ENCODE measurements at regions not wholly inside any gene's neighbourhood (a gene's known extent, or its start where the extent isn't known, plus 50 kb on each side); places are given as distances from the start of the nearest gene placed in this dataset.
"Not testable (repeated sequence)": the region's sequence is repeated elsewhere in the genome, so short reads cannot be mapped to it uniquely, and the experiment has no call there.

DNA sequence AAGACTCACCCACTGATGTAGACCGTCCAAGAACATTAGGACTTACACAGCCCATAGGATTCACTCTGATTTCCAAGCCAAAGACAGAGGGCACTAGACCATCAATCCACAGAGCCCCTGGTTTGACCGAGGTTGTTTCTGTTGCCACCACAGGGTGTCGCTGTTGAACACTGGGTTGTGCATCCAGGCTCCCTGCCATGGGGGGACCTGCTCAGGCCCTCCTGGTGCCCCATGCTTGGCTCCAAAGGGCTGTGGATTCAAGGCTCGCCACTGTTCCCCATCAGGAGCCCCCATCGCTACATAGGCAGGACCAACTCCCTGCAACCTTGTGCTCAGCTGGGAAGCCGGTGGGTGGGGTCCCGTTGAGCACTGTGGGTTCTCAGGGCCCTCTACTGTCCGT lies 128.0 kb upstream of the ANO1 start:
- DNase-seq (ENCODE audit: low read depth in 2 of 2): no peak

DNA sequence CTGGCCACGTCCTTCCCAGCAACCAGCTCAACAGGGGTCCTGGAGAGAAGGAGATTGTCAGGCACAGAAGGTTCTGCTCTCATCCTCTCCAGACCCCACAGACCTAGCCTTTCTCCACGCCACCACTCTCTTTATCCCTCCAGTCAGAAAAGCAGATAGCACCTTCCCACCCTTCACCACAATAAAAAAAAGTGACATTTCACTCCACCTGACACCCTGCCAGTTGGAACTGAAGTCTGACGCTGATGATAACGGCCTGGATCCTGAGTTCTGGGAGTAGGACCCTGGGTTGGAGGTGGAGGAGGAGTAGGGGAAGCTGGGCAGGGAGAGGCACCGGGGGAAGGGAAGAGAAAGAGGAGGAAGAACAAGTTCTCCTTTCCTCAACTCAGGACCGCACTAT lies 127.5 kb upstream of the ANO1 start:
- DNase-seq (ENCODE audit: low read depth in 2 of 2): no peak

DNA sequence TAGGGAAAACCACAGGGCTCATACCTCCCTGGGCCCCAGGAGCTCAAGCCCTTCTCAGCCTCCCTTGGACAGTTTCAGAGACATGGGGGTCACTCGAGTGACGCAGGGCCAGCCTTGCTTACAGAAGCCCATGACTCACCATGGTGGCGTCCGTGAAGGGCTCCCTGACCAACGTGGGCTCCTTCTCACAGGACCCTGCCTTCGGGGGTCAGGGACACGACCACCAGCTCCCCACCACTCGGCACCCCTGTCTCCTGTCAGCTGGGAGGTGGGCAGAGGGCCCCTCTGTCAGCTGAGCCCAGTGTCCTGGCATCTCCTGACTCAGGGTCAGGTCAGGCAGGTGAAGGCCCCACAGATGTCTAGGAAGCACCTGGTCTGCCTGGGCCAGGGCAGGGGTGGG lies 126.3 kb upstream of the ANO1 start:
- no peak for DNase-seq (ENCODE audit: low read depth in 2 of 2)

DNA sequence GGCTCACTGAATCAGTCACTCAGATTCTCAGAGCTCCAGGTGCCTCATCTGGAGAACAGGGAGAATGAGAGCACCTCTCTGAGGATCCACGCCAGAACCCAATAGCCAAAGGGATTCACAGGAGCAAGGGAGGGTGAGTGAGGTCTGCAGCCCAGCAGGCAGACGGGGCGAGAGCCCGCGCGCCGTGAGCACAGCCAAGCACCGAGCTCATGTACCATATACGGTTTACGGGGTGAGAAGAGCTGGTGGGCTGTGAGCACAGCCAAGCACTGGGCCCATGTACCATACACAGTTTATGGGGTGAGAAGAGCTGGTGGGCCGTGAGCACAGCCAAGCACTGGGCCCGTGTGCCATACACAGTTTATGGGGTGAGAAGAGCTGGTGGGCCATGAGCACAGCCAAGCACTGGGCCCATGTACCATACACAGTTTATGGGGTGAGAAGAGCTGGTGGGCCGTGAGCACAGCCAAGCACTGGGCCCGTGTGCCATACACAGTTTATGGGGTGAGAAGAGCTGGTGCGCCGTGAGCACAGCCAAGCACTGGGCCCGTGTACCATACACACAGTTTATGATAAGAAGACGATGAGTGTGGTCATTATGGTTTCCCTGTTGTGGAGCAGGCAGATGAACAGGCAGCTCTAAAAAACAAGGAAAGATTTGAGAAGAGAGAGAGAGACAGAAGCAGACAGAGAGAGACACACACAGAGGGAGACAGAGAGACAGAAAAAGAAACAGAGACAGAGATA lies 125.7 kb upstream of the ANO1 start:
- DNase-seq (ENCODE audit: low read depth in 2 of 2): not testable (repeated sequence)

DNA sequence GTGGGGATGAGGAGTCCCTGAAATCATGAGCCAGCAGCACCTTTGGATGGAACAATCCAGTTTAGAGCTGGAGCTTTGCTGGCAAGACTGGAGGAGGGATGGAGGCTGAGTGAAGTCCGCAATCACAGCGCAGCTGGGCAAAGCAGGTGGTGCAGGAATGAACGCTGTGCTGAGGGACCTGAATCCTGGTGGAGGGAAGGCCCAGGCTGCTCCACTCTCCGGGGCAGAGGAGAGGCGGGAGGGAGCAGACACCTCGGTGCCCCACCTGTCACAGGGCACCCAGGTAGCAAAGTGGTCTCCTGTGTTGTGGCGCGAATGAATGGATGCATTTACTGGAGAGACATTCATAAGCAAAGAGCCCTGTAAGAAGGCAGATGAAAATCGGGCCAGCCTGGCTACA lies 124.8 kb upstream of the ANO1 start:
- no peak for DNase-seq (ENCODE audit: low read depth in 2 of 2)

DNA sequence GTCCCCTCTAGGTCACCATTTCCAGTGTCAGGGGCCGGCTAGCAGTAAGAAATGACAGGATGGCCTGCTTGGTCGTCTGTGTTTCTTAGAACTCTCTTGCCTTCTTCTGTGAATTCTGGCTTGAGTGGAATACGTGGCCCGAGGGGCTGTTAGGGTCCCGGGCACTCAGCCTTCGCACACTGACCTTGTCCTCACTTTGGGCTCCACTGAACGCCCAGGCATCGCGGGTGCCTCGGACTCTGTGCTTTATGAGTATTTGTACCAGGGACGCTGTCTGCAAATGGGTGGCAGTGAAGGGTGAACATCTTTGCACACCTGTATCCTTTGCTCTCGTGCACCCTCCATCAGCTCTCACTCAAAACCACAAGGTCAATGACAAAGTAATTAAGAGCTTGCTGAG lies 123.4 kb upstream of the ANO1 start:
- DNase-seq (ENCODE audit: low read depth in 2 of 2): no peak

DNA sequence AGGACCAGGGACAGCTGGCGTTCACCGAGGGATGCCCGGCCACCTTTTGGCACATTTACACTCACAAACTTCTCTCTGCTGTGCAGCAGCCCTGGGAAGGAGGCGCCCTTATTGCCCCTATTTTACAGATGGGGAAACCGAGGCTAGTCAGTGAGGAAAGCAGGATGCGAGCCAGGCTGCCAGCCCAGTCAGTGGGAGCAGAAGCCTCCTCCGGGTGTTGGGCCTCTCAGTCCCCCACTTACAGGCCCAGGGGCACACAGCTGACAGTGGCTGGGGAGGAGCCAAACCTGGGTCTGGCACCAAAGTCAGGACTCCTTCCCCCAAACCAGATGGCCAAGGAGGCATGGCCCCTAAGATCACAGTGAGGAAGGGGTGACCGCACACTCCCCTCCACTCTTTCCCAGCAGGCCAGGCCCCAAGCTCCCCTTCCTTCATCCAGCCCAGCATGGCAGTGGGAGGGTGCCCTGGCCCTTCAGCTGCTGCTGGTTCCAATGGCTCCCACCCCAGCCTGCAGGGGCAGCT lies 121.4 kb upstream of the ANO1 start:
- DNase-seq (ENCODE audit: low read depth in 2 of 2): no peak

DNA sequence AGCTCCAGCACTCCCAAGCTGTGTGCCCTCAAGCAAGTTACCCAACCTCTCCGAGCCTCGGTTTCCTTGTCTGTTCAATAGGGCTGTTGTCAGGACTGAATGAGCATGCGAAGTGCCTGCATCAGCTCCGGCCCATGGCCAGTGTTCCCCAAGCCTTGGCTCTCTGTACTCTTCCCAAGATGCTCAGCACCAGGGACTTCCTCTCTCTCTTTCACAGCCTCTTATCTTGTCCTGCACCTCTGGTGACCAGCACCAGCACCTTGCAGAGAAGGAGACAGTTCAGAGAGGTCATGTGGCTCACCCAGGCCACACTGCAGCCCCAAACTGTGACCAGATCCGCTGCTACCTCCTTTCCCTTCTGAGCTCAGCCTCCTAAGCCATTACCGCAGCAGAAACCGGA lies 120.3 kb upstream of the ANO1 start:
- DNase-seq (ENCODE audit: low read depth in 2 of 2): no peak

DNA sequence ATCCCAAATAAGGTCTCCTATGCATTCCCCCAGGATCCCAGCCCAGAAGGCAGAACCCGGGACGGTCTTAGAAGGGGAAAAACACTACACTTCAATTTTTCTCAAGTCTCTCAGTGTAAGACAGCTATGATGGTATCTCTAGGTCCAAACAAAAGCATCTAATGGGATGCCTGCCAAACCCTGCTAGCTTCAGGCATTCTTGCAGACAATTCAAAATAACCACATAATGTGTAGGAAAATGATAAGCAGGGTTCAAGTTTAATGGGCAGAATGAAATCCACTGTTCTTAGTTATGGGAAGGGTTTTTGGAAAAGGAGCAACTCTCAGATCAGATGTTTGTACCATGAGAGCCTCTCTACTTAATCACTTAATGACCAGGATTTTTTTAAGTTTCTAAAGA lies 119.8 kb upstream of the ANO1 start:
- no peak for DNase-seq (ENCODE audit: low read depth in 2 of 2)

DNA sequence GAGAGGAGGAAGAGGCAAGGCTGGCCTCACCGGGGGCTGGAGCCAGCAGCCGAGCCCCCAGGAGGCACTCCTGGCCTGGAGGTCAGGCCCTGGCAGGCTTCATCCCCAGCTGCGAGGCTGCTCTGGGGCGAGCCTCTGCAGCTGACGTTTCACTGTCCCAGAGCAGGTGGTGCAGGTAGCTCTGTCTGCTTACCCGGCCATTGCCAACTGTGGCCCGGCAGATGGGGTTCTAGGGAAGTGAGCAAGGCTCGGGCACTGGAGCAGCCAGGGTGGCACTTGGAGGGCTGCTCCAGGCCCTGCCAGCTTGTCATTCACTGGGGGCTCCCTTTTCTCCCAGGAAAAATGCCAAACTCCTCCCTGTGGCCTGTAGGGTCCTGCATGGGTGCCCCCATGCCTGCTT lies 118.7 kb upstream of the ANO1 start:
- DNase-seq (ENCODE audit: low read depth in 2 of 2): no peak

DNA sequence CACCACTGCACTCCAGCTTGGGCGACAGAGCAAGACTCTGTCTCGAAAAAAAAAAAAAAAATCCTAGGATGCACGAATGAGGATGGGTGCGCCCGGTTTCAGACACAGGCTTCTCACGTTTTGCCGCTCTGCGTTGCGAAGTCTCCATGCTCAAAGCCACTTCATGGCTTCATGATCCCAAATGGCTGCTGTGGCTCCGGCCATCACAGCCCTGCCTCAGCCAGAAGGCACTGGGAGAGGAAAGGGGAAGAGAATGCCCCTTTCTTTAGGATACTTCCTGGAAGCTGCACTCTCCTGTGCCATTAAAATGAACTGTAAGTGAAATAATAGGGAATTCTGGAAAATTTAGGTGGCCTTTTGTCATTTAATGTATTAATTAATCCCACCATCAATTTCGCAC lies 116.4 kb upstream of the ANO1 start:
- no peak for DNase-seq (ENCODE audit: low read depth in 2 of 2)

DNA sequence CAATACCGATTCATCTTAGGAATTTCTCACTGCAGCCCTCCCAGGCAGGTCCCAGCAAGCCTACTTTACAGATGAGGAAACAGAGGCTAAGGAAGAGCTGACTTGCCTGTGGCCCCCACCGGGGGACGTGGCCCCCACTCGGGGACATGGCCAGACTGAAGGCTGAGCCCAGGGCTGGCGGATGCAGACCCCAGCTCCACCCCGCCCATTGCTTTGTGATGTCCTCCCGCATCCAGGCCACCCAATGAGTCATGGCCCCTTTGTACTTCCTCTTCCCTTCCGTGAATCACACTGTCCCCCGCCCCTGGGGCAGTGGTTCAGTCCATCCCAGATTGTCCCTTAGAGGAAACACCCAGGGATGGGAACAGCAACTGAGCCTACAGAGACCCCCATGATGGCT lies 116.0 kb upstream of the ANO1 start:
- no peak for DNase-seq (ENCODE audit: low read depth in 2 of 2)

DNA sequence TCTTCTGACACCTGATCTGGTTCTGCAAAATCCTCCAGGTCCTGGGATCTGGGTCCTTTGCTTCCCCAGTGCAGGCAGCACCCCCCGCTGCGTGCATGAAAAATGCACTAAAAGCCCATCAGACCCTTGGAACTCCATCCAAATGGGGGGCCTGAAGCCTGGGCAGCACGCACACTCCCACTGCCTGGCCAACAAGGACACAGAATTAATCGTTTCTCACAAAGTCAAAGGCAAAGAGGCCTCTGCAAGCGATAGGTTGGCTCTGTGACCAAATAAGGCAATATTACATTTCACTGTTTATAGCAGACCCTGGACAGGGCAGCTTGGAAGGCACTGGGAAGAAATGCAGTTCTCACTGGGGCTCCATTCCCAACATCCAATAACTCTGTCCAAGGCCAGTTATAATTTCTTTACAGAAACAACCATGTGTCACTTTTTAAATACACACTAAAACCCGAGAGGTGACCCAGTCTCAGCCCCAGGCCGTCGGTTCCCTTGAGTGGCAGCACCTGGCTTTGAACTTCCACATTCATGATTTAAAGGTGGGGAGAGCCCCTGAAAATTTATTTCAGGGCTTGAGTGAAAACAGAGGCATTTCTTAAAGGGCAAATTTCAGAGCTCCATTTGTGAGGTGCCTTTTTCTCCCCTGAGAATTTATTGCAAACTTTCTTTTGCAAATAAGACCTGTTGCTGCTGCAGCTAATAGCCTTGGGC lies 114.4 kb upstream of the ANO1 start:
- no peak for DNase-seq (ENCODE audit: low read depth in 2 of 2)

DNA sequence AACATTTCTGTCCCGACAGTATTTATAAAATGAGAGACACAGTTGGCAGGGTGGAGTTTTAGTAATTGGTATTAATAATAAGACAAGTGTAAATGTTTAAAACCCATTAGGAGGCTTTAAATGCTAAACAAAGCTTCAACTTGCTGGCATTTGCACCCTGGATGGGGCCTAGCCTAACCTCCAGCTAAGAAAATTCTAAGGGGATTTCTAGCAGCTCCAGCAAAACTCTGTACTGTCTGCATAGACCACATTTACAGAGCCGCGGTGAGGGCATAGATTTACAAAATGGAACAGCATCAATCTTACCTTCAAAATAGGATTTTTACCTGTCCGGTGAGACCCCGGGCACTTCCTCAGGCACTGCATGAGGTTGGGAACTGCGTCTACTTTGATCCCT lies 113.9 kb upstream of the ANO1 start:
- DNase-seq (ENCODE audit: low read depth in 2 of 2): no peak

DNA sequence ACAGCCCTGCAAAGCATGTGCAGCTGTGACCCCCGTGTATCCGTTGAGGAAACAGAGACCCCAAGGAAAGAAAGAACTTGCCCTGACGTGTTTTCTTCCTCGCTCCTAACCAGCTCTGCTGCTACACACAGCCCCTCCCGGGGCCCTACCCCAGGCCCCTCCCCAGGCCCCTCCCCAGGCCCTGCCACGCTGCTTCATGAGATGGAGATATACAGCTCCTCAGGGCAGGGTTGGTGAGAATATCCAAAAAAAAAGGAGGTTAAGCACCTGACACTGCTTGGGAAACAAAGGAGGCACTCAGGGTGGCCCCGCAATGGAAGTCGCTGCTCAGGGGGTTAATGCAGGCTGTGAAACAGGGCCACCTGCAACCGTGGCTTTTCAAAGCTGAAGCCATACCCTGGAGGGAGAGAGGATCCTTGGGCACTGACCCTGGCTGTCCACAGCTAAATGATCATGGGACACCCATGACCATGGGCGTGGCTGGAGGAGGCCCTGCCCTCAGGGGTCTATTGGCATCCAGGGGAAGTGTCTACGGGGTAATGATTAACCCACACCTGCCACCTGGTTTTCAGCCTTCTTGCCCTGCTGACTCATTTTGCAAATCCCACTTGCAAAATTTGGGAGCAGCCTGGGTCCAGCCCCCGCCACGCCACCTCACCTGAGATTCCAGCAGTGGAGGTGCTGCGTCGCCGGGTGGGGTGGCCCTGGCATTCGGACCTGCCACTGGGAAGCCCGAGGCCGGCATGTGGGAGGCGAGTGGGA lies 112.1 kb upstream of the ANO1 start:
- DNase-seq (ENCODE audit: low read depth in 2 of 2): no peak

DNA sequence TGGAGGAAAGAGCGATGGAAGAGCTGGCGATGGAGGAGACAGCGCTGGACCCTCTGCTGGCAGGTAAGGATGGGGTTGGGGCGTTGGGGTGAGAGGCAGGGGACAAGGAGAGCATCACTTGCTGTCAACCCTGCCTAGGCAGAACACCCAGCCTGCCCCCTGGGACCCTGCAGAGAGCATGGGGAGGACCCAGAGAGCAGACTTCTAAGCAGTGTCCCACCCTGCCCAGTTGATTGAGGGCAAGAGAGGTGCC lies 111.6 kb upstream of the ANO1 start:
- no peak for DNase-seq (ENCODE audit: low read depth in 2 of 2)

DNA sequence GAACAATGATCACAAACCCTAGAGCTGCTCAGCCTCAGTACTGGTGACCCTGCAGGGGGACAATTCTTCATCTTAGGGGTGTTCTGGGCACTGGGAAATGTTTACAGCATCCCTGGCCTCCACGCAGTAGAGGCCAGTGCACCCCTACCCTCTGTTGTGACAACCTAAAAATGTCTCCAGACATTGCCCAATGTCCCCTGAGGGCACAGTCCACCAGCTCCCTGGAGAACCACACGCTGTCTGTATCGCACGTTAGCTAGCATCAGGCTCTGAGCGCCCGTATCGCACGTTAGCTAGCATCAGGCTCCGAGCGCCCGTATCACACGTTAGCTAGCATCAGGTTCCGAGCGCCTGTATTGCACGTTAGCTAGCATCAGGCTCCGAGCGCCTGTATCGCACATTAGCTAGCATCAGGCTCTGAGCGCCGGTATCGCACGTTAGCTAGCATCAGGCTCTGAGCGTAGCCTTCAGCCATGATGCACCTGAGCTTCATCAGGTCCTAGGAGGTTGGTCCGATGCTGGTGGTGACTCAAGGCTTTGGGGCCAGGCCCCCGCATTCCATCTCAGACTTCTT lies 111.1 kb upstream of the ANO1 start:
- DNase-seq (ENCODE audit: low read depth in 2 of 2): no peak

DNA sequence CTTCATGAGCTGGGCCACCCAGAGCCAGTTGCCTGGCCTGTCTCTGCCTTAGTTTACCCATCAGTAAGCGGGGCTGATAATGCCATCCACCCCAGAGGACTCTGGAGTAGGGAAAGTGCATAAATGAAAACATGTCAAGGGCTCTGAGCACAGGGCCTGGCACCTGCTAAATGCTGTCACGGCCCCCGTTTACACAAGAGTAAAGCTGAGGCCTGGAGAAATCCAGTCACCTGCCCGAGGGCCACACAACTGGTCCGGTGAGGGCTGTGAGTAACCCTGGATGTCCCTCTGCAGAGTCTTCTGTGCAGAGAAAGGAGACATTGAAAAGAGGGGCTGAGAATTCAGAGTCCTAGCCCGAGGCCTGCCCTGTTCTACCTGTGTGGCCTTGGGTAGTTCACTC lies 110.6 kb upstream of the ANO1 start:
- no peak for DNase-seq (ENCODE audit: low read depth in 2 of 2)

DNA sequence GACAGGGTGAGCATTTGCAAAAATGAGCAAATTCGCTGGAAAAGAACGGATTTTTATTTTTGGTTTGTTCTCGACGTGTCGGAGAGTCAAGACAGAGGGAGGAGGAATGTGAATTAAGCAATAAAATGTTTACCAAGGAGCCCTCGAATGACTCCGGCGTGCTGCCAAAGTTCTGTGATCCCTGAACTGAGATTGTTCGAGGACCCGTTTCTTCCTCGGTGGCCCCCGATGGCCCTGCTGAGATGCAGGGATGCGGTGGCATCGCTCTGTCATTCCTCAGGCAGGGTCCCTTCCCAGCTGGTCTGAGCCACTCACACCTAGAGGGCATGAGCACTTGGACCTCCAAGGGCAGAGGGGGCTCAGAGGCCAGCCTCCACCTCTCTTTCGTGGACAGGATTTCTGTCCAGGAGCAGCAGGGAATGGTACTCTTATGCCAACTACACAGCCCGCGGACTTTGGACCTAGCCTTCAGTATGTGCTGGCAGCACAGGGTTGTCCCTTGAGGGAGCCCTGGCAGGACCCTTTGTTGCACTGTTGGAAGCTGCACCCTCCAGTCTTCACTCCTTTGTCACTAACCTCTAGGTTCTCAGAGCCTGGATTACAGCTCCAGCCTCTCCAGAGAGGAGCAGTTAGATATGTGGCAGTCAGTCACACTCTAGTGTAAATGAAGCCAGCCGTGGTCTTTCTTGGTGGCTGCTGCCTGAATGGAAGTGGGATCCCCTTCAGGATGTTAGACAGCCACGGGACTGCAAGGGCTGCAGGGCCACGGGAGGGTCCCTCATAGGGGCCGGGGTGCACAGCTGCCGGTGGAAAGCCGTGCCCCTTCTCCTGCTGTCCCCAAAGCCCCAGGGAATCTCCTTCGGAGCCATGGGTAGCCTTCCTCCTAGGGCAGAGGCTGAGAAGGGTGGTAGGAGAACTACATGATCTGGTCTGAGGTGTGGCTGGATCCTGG lies 109.4 kb upstream of the ANO1 start:
- no peak for DNase-seq (ENCODE audit: low read depth in 2 of 2)

DNA sequence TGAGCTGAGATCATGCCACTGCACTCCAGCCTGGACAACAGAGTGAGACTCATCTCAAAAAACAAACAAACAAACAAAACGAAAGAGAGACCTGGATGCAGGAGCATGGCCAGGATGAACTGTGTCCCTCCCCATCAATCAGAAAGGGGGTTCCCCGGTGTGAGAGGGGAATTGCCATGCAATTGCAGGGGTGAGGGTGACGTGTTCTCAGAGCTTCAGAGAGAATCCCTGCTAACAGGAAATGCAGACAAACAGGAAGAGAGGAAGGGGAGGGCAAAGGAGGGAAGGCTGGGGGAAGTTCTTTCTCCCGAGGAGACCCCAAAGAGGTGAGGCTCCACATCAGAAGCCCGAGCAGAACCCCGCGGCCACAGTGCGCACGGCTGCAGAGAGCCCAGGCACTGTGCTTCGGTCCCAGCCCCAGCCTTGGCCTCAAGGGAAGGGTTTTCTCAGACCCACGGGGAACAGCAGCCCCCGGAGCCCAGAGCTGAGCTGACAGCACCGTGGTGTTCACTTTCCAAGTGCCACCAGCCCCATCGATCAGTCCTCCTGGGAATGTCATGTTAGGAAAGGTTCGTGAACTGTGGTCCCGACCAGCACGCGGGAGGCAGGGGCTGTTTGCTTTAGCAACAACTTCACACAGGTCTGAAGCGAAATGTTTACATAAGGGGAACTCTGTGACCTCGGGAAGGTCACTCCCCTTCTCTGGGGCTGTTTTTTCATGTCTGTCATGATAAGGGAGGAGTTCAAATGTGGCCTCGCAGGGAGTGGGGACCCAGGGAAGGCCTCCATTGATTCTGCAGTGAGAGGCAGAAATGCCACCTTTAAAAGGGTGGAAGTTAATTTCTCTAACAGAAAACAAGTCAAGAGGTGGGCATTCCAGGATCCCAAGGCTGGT lies 108.0 kb upstream of the ANO1 start:
- DNase-seq (ENCODE audit: low read depth in 2 of 2): no peak
